Lower leg skin (tissue), 4 donors: ENCODE measurements at regions not wholly inside any gene's neighbourhood (a gene's known extent, or its start where the extent isn't known, plus 50 kb on each side); places are given as distances from the start of the nearest gene placed in this dataset.

ENCODE experiments used
- DNase-seq, 2 donors: peaks; one replicate each; pipeline ENCODE4 v3.0.0-alpha.2; 2019; ENCODE audit warnings: low spot score in 2 of 2
- H3K4me3 ChIP-seq: fragments of 200-600 bp; sonication (generic); 2 replicates; pipeline ENCODE4 v1.5.1; 2017; ENCODE audit warnings: mild to moderate bottlenecking, low read depth; ENCODE audit not compliant: poor library complexity, severe bottlenecking
- CTCF ChIP-seq, 3 donors: fragments of 450-650 bp; IDR thresholded peaks; one replicate each; pipeline ENCODE4 v1.5.1; 2016; ENCODE audit warnings: antibody characterized with exemption in 3 of 3, mild to moderate bottlenecking in 3 of 3, moderate library complexity in 2 of 3
- POLR2A ChIP-seq, 2 donors: fragments of 450-650 bp; IDR thresholded peaks; one replicate each; pipeline ENCODE4 v1.6.1; 2016 to 2017; ENCODE audit warnings: antibody characterized with exemption in 2 of 2, mild to moderate bottlenecking in 1 of 2, moderate library complexity in 1 of 2
- WGBS, 2 donors: methylation state at CpG; one replicate each; pipeline ENCODE4 v1.1.5; 2018; 5-methylcytosine and 5-hydroxymethylcytosine counted together
- intact Hi-C: fragments of 100-400 bp; cut with DNase I; formaldehyde crosslinking; loops from one replicate; pipeline ENCODE4 v1.15.0; 2023; ENCODE audit warnings: low total_unique reads

GRCh38 chr3:102617381-102617780 is 182.6 kb downstream of the ZPLD1 start:
- no peak overlapping the region for H3K4me3 ChIP-seq
- 81 to 84% methylated on average over 4 of the region's 4 CpGs for WGBS, 2 donors
- TF ChIP-seq CTCF (IDR thresholded peaks at IDR 0.05), result no peak
- TF ChIP-seq POLR2A (IDR thresholded peaks at IDR 0.05), result no peak
- intact Hi-C loops, result no loop called here
- DNase-seq, result no peak

GRCh38 chr3:102619361-102619760 is 184.5 kb downstream of the ZPLD1 start:
- intact Hi-C loops, result no loop called here
- no peak for TF ChIP-seq POLR2A (IDR thresholded peaks at IDR 0.05)
- no peak for TF ChIP-seq CTCF (IDR thresholded peaks at IDR 0.05)
- H3K4me3 ChIP-seq, result no peak overlapping the region
- no peak for DNase-seq
- 92 to 100% methylated on average over 1 of the region's 1 CpG for WGBS, 2 donors

GRCh38 chr3:102629943-102630342 is 195.1 kb downstream of the ZPLD1 start:
- H3K4me3 ChIP-seq, result no peak overlapping the region
- no peak for TF ChIP-seq CTCF (IDR thresholded peaks at IDR 0.05)
- no peak for TF ChIP-seq POLR2A (IDR thresholded peaks at IDR 0.05)
- DNase-seq, result no peak
- intact Hi-C loops, result no loop called here

GRCh38 chr3:102630531-102630930 is 195.7 kb downstream of the ZPLD1 start:
- no peak for DNase-seq
- H3K4me3 ChIP-seq, result no peak overlapping the region
- 78% methylated on average over 6 of the region's 6 CpGs for WGBS, 2 donors
- TF ChIP-seq CTCF (IDR thresholded peaks at IDR 0.05) (no peak), POLR2A (IDR thresholded peaks at IDR 0.05) (no peak)
- intact Hi-C loops, result no loop called here

GRCh38 chr3:102643546-102643945 is 208.7 kb downstream of the ZPLD1 start:
- no peak overlapping the region for H3K4me3 ChIP-seq
- DNase-seq, result no peak
- TF ChIP-seq CTCF (IDR thresholded peaks at IDR 0.05) (no peak), POLR2A (IDR thresholded peaks at IDR 0.05) (no peak)
- WGBS, 2 donors, result 75 to 77% methylated on average over 4 of the region's 4 CpGs
- intact Hi-C loops, result no loop called here

- intact Hi-C loops, result no loop called here
- 96 to 98% methylated on average over 2 of the region's 2 CpGs for WGBS, 2 donors
- DNase-seq, result no peak
- TF ChIP-seq CTCF (IDR thresholded peaks at IDR 0.05), result no peak
- TF ChIP-seq POLR2A (IDR thresholded peaks at IDR 0.05), result no peak
- H3K4me3 ChIP-seq, result no peak overlapping the region
Measured at GRCh38 chr3:102646557-102646956, 211.7 kb downstream of the ZPLD1 start.
